Testis (tissue), 2 donors: ENCODE measurements at regions not wholly inside any gene's neighbourhood (a gene's known extent, or its start where the extent isn't known, plus 50 kb on each side); places are given as distances from the start of the nearest gene placed in this dataset.
"Not testable (repeated sequence)": the region's sequence is repeated elsewhere in the genome, so short reads cannot be mapped to it uniquely, and the experiment has no call there.

ENCODE experiments used
- POLR2A ChIP-seq: fragments of 450-650 bp; IDR thresholded peaks from one replicate; pipeline ENCODE4 v1.6.1; 2017; ENCODE audit warnings: antibody characterized with exemption, mild to moderate bottlenecking, moderate library complexity
- TF ChIP-seq, protein P1 (sequence below), 3 experiments: fragments of 450-650 bp in 2 of 3; fragments of 200-600 bp in 1 of 3; sonication (generic) in 1 of 3; IDR thresholded peaks; one replicate each; pipeline ENCODE4 v1.5.1; 2016 to 2019; ENCODE audit warnings: antibody characterized with exemption in 3 of 3, mild to moderate bottlenecking in 2 of 3, moderate library complexity in 1 of 3

- TF ChIP-seq, protein P1, sequence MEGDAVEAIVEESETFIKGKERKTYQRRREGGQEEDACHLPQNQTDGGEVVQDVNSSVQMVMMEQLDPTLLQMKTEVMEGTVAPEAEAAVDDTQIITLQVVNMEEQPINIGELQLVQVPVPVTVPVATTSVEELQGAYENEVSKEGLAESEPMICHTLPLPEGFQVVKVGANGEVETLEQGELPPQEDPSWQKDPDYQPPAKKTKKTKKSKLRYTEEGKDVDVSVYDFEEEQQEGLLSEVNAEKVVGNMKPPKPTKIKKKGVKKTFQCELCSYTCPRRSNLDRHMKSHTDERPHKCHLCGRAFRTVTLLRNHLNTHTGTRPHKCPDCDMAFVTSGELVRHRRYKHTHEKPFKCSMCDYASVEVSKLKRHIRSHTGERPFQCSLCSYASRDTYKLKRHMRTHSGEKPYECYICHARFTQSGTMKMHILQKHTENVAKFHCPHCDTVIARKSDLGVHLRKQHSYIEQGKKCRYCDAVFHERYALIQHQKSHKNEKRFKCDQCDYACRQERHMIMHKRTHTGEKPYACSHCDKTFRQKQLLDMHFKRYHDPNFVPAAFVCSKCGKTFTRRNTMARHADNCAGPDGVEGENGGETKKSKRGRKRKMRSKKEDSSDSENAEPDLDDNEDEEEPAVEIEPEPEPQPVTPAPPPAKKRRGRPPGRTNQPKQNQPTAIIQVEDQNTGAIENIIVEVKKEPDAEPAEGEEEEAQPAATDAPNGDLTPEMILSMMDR (IDR thresholded peaks at IDR 0.05): not testable (repeated sequence)
- not testable (repeated sequence) for TF ChIP-seq POLR2A
These were observed 84.6 kb upstream of the ADRB2 start for GRCh38 chr5:148741766-148742165.
